Inflammatory macrophage (primary cell): ENCODE measurements at regions not wholly inside any gene's neighbourhood (a gene's known extent, or its start where the extent isn't known, plus 50 kb on each side); places are given as distances from the start of the nearest gene placed in this dataset.
"Not testable (repeated sequence)": the region's sequence is repeated elsewhere in the genome, so short reads cannot be mapped to it uniquely, and the experiment has no call there.

ENCODE experiments used
- DNase-seq, 2 donors: peaks; one replicate each; pipeline ENCODE4 v3.0.0-alpha.2; 2020 to 2022

GRCh38 chr16:29142506-29142905 lies 157.7 kb downstream of the LAT start:
- not testable (repeated sequence) for DNase-seq

GRCh38 chr16:29141586-29142324 lies 156.9 kb downstream of the LAT start:
- no peak for DNase-seq

- not testable (repeated sequence) for DNase-seq
These were observed 156.3 kb downstream of the LAT start for GRCh38 chr16:29141121-29141520.

GRCh38 chr16:29139901-29140855 lies 155.3 kb downstream of the LAT start:
- not testable (repeated sequence) for DNase-seq

GRCh38 chr16:29139261-29139802 lies 154.5 kb downstream of the LAT start:
- no peak for DNase-seq

- not testable (repeated sequence) for DNase-seq
These were observed 153.8 kb downstream of the LAT start for GRCh38 chr16:29138698-29139097.

- DNase-seq, result not testable (repeated sequence)
These were observed 153.2 kb downstream of the LAT start for GRCh38 chr16:29137894-29138662.

GRCh38 chr16:29137461-29137860 lies 152.6 kb downstream of the LAT start:
- DNase-seq, result not testable (repeated sequence)

- DNase-seq, result not testable (repeated sequence)
These were observed 152.1 kb downstream of the LAT start for GRCh38 chr16:29136916-29137315.

GRCh38 chr16:29136046-29136696 lies 151.3 kb downstream of the LAT start:
- DNase-seq, result peak in 1 of 2 donors; percentile 55

- not testable (repeated sequence) for DNase-seq
These were observed 150.2 kb downstream of the LAT start for GRCh38 chr16:29135098-29135497.

GRCh38 chr16:29133681-29134430 lies 149.0 kb downstream of the LAT start:
- DNase-seq, result not testable (repeated sequence)

- not testable (repeated sequence) for DNase-seq
These were observed 148.0 kb downstream of the LAT start for GRCh38 chr16:29132869-29133268.

GRCh38 chr16:29132444-29132843 lies 147.6 kb downstream of the LAT start:
- not testable (repeated sequence) for DNase-seq

GRCh38 chr16:29130901-29131851 lies 146.3 kb downstream of the LAT start:
- not testable (repeated sequence) for DNase-seq

GRCh38 chr16:29130131-29130711 lies 145.4 kb downstream of the LAT start:
- not testable (repeated sequence) for DNase-seq

GRCh38 chr16:29129458-29130038 lies 144.7 kb downstream of the LAT start:
- peak; percentile 38 to 64 for DNase-seq

GRCh38 chr16:29128732-29129457 lies 144.0 kb downstream of the LAT start:
- not testable (repeated sequence) for DNase-seq
